Right lobe of liver (tissue), 6 donors: ENCODE measurements at regions not wholly inside any gene's neighbourhood (a gene's known extent, or its start where the extent isn't known, plus 50 kb on each side); places are given as distances from the start of the nearest gene placed in this dataset.

ENCODE experiments used
- ATAC-seq, 4 donors: fragments of 200-7000 bp; cut with Tn5 transposase; one replicate each; pipeline ENCODE4 v1.9.1; 2020; ENCODE audit warnings: mild to moderate bottlenecking in 4 of 4, moderate library complexity in 4 of 4
- DNase-seq, 3 donors: peaks; one replicate each; pipeline ENCODE4 v3.0.0-alpha.2; 2020
- H3K27ac ChIP-seq, 3 donors: fragments of 200-600 bp; one replicate each; pipeline ENCODE4 v1.8.0; 2022
- H3K27me3 ChIP-seq, 2 donors: fragments of 200-600 bp; one replicate each; pipeline ENCODE4 v1.8.0; 2022
- H3K36me3 ChIP-seq, 4 donors: fragments of 200-600 bp; sonication (generic) in 1 of 4; one replicate each; pipeline versions ENCODE4 v1.5.1 to v1.8.0; 2017 to 2022; ENCODE audit warnings: control low read depth in 1 of 4
- H3K4me1 ChIP-seq, 4 donors: fragments of 200-600 bp; sonication (generic) in 1 of 4; one replicate each; pipeline versions ENCODE4 v1.5.1 to v1.8.0; 2017 to 2022; ENCODE audit warnings: control low read depth in 1 of 4
- H3K4me3 ChIP-seq, 3 donors: fragments of 200-600 bp; one replicate each; pipeline ENCODE4 v1.8.0; 2022
- H3K9me3 ChIP-seq, 4 donors: fragments of 200-600 bp; sonication (generic) in 1 of 4; one replicate each; pipeline versions ENCODE4 v1.5.1 to v1.8.0; 2017 to 2022; ENCODE audit warnings: control low read depth in 1 of 4
- CTCF ChIP-seq, 4 donors: fragments of 200-600 bp in 3 of 4; fragments of 450-650 bp in 1 of 4; IDR thresholded peaks; one replicate each; pipeline versions ENCODE4 v1.5.1 to v1.8.0; 2016 to 2022; ENCODE audit warnings: antibody characterized with exemption in 4 of 4, mild to moderate bottlenecking in 2 of 4
- POLR2A ChIP-seq: fragments of 450-650 bp; IDR thresholded peaks from one replicate; pipeline ENCODE4 v1.6.1; 2017; ENCODE audit warnings: antibody characterized with exemption, mild to moderate bottlenecking
- WGBS: methylation state at CpG from one replicate; pipeline ENCODE4 v1.1.6; 2018; ENCODE audit warnings: low coverage, low lambda C conversion rate; ENCODE audit not compliant: insufficient coverage; ENCODE audit errors: missing lambda C conversion rate; 5-methylcytosine and 5-hydroxymethylcytosine counted together
- intact Hi-C, 2 donors: fragments of 100-400 bp; cut with DNase I; formaldehyde crosslinking; loops; one replicate each; pipeline versions ENCODE4 v1.11.2 to v1.14.1; 2022
- donor health status: DM: no; HTN: yes; CAD: no.
- donor health status: DM: no; HTN: no; CAD: no.
- donor health status: DM: no; HTN: no; CAD: no.
- donor health status: DM: no; HTN: yes; CAD: no.
- donor health status: DM: no; HTN: yes; CAD: no.

- DNase-seq = no peak
- intact Hi-C loops = no loop called here
- no peaks in the 10 kb centered on the region for H3K36me3 ChIP-seq
- WGBS = 27% methylated on average over 4 of the region's 4 CpGs
- ATAC-seq = no peak
- no peak overlapping the region for H3K27ac ChIP-seq
- H3K4me3 ChIP-seq = no peak overlapping the region
- no peaks in the 10 kb centered on the region for H3K27me3 ChIP-seq
- no peak for TF ChIP-seq POLR2A
- no peak for TF ChIP-seq CTCF (IDR thresholded peaks at IDR 0.05)
- no peaks in the 10 kb centered on the region for H3K4me1 ChIP-seq
- H3K9me3 ChIP-seq = no peaks in the 10 kb centered on the region
These were observed 124.6 kb upstream of the NGF start for GRCh38 chr1:115462566-115463076.

GRCh38 chr1:115461526-115461925 lies 123.5 kb upstream of the NGF start:
- ATAC-seq (no peak), DNase-seq (no peak)
- Histone ChIP-seq H3K4me1 (no peaks in the 10 kb centered on the region), H3K36me3 (no peaks in the 10 kb centered on the region), H3K27ac (no peak overlapping the region), H3K9me3 (no peaks in the 10 kb centered on the region), H3K4me3 (no peak overlapping the region), H3K27me3 (no peaks in the 10 kb centered on the region)
- WGBS = 67% methylated on average over 1 of the region's 5 CpGs
- intact Hi-C loops = no loop called here
- TF ChIP-seq CTCF (IDR thresholded peaks at IDR 0.05) (no peak), POLR2A (no peak)

GRCh38 chr1:115459161-115459560 lies 121.1 kb upstream of the NGF start:
- H3K36me3 ChIP-seq = no peaks in the 10 kb centered on the region
- WGBS = 80% methylated on average over 1 of the region's 3 CpGs
- no peaks in the 10 kb centered on the region for H3K27me3 ChIP-seq
- intact Hi-C loops = no loop called here
- no peak overlapping the region for H3K27ac ChIP-seq
- TF ChIP-seq POLR2A (no peak), CTCF (IDR thresholded peaks at IDR 0.05) (no peak)
- ATAC-seq (no peak), DNase-seq (no peak)
- H3K9me3 ChIP-seq = no peaks in the 10 kb centered on the region
- H3K4me3 ChIP-seq = no peak overlapping the region
- H3K4me1 ChIP-seq = no peaks in the 10 kb centered on the region

DNA sequence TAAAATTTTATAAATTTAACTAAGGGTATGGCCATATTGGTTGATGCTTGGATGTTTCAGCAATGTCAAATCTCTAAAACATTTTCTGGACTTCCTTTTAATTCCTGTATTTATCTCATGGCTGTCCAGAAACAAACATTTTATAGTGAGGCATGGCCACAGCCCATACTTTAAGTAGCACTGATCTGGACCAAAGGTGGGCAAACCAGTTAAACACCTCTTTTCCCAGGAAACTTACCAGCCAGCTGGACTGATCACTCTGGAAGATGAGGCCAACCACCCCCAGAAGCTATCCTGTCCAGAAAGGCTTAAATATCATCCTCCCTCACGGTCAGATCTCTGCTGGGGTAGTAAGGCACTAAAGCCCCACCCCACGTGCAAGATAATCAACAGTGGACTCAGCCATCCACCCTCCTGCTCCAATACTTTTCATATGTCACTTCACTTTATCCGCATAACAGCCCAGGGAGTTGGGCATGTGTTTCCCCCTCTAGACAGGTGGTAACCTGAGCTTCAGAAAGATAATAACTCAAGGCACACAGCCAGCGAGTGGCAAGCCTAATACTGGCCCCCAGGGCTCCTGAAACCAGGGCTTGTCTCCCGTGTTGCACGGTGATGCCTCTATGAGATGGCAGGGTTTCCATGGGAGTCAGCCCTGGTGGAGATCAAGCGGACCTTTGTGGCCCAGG lies 120.5 kb upstream of the NGF start:
- intact Hi-C loops = no loop called here
- Histone ChIP-seq H3K4me3 (no peak overlapping the region), H3K9me3 (no peaks in the 10 kb centered on the region), H3K27ac (no peak overlapping the region), H3K27me3 (no peaks in the 10 kb centered on the region), H3K4me1 (no peaks in the 10 kb centered on the region), H3K36me3 (no peaks in the 10 kb centered on the region)
- no peak for TF ChIP-seq POLR2A
- no peak for TF ChIP-seq CTCF (IDR thresholded peaks at IDR 0.05)
- DNase-seq (no peak), ATAC-seq (no peak)
- WGBS = 74% methylated on average over 3 of the region's 7 CpGs
